K562 (cell line): ENCODE measurements at regions not wholly inside any gene's neighbourhood (a gene's known extent, or its start where the extent isn't known, plus 50 kb on each side); places are given as distances from the start of the nearest gene placed in this dataset.

ENCODE experiments used
- CGGBP1 ChIP-seq: fragments of 250-450 bp; sonication (Bioruptor Pico); IDR thresholded peaks from 2 replicates; pipeline ENCODE4 v1.9.0; 2021; ENCODE audit warnings: mild to moderate bottlenecking
- ESRRB ChIP-seq: fragments of 250-450 bp; sonication (Bioruptor Pico); IDR thresholded peaks from 2 replicates; pipeline ENCODE4 v1.5.0; 2020; ENCODE audit warnings: mild to moderate bottlenecking, moderate library complexity, borderline replicate concordance
- IRF9 ChIP-seq: fragments of 450-650 bp; IDR thresholded peaks from 2 replicates; pipeline ENCODE4 v1.6.1; 2016; ENCODE audit warnings: missing biosample characterization, missing genetic modification characterization
- NCOA1 ChIP-seq: fragments of 450-650 bp; IDR thresholded peaks from 2 replicates; pipeline ENCODE4 v1.6.1; 2016; ENCODE audit warnings: low read depth
- SMARCE1 ChIP-seq: fragments of 450-650 bp; IDR thresholded peaks from 2 replicates; pipeline ENCODE4 v1.7.1; 2016; ENCODE audit warnings: mild to moderate bottlenecking
- STAT5B ChIP-seq: fragments of 250-450 bp; sonication (Bioruptor Pico); IDR thresholded peaks from 2 replicates; pipeline ENCODE4 v1.8.0; 2021; ENCODE audit warnings: mild to moderate bottlenecking, inconsistent platforms
- TEAD4 ChIP-seq, 2 experiments: sonication (generic) in 1 of 2; formaldehyde crosslinking in 1 of 2; IDR thresholded peaks; 2 replicates each; pipeline versions ENCODE4 v1.6.1 to v1.8.0; 2012 to 2022; ENCODE audit warnings: borderline replicate concordance in 1 of 2, inconsistent platforms in 1 of 2, low read length in 1 of 2, mild to moderate bottlenecking in 1 of 2, missing genetic modification reagents in 1 of 2
- TSHZ1 ChIP-seq: fragments of 250-450 bp; sonication (Bioruptor Pico); IDR thresholded peaks from 2 replicates; pipeline ENCODE4 v1.4.0; 2020; ENCODE audit warnings: mild to moderate bottlenecking, moderate library complexity
- ZBTB34 ChIP-seq: fragments of 250-450 bp; sonication (Bioruptor Pico); IDR thresholded peaks from 2 replicates; pipeline ENCODE4 v1.8.0; 2021; ENCODE audit warnings: mild to moderate bottlenecking, moderate library complexity
- ZNF780A ChIP-seq: fragments of 250-450 bp; sonication (Bioruptor Pico); IDR thresholded peaks from 2 replicates; pipeline ENCODE4 v1.5.0; 2021; ENCODE audit warnings: mild to moderate bottlenecking

GRCh38 chr2:66301022-66301766 lies 133.7 kb upstream of the MEIS1 start (continued):
- TF ChIP-seq TEAD4 (IDR thresholded peaks at IDR 0.05; ENCODE audit: low read length) (no peak), TEAD4 (CRISPR knock-in tag; IDR thresholded peaks at IDR 0.05; ENCODE audit: borderline replicate concordance) (no peak), NCOA1 (no peak), TSHZ1 (no peak), ZBTB34 (CRISPR knock-in tag) (no peak), CGGBP1 (CRISPR knock-in tag) (no peak), IRF9 (no peak), SMARCE1 (no peak), STAT5B (no peak), ZNF780A (CRISPR knock-in tag) (no peak), ESRRB (no peak)
